EL (cell line): ENCODE measurements at regions not wholly inside any gene's neighbourhood (a gene's known extent, or its start where the extent isn't known, plus 50 kb on each side); places are given as distances from the start of the nearest gene placed in this dataset.

Experiments used
- DNase-seq: peaks from one replicate; pipeline ENCODE4 v3.0.0-alpha.2; 2016

DNA sequence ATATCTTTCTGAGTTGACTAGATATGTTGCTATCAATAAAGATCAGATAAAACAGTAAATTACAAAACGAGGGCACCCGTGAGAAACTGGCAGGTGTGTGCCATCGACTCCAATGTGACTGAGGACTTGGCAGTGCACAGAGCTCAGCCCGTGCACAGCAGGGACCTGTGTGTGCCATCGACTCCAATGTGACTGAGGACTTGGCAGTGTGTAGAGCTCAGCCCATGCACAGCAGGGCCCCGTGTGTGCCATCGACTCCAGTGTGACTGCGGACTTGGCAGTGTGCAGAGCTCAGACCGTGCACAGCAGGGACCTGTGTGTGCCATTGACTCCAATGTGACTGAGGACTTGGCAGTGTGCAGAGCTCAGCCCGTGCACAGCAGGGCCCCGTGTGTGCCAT is 347.2 kb upstream of the B3GAT1 start:
- DNase-seq: no peak

DNA sequence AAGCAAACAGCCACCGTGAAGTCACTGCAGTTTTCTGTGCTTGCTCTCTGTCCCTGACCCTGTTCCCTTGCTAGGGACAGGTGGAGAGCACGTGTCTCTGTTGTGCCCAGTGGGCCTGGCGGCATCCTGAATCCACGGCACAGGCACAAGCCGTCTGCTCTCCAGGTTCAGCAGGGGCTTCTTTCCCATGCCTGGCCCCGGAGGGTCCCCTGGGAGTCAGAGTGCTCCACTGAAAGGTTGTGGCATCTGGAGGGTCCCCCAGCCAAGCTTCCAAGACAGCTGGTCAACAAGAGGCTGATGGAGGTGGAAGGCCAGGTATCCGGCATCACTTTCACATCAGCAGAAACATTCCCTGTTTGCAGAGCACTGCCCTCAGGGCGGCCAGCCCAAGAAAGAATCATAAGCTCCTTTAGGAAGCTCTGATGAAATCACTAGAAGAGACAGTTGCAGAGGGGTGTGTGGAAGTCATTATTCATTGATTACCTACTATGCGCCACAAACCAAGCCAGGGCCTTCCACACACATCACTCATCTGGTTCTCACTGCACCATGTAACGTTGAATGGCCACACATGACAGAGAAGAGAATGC is 346.4 kb upstream of the B3GAT1 start:
- no peak for DNase-seq

DNA sequence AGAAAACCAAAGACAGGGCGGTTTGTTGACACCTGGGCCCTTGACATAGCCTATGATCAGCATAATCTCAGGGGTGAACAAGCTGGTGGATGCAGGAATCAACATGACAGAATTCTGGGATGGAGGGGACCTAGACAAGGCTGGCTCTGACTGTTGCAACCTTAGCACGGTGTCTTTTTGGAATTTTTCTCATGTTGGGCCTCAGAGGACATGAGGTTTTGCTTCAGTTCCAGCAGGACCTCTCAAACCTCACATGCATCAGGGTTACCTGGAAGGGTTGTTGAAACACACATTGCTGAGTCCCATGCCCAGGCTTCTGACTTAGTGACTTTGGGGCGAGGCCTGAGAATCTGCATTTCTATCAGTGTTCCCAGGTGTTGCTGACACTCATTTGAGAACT is 345.6 kb upstream of the B3GAT1 start:
- no peak for DNase-seq

DNA sequence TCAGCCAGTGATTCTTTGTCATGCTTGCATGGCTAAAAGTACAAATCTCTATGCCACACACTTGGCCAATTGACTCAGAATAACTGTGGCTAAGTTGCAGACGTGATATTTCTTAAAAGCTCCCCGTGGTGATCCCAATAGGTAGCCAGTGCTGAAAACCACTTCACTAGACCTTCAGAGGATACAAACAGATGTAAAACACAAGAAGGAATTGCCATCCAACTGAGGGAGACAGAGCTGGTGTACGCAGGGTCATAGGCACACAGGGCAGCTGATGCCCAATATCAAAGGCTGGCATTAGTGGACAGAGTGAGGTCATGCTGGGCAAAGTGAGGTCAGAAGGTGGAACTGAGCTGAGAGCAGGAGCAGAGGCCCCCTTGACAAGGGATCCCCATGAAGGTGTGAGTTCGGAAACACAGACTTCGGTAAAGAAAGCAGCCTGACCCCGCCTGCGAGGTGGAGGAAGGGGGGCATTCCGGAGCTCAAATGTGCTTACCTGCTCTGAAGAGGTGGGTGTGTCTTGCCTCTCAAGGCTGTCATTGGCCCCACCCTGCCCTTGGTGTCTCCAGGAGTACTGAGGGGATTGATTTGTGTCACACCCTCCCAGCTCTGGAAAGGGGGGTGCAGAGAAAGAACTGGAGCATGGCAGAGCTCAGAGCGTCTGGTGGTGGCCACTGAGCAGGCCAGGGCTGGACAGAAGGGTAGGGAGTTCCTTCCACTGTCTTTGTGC is 344.9 kb upstream of the B3GAT1 start:
- DNase-seq: no peak

DNA sequence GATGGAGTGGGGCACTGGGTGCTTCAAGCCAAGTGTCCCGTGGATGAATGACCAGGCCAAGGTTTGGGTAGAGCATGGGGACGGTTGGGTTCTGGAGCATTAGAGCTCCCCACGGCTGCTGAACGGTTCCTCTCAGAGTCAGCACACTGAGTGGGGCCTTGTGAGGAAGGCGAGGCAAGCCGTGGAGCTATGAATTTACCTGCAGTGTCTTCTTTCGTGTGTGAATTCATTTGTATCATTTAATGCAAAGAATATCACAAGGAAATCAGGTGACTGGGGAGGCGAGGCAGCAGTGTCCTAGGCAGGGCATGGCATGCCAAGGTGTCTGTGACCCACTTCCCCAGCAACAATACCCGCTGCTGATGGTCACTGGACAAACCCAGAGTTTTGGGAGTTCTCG is 343.5 kb upstream of the B3GAT1 start:
- DNase-seq: no peak

DNA sequence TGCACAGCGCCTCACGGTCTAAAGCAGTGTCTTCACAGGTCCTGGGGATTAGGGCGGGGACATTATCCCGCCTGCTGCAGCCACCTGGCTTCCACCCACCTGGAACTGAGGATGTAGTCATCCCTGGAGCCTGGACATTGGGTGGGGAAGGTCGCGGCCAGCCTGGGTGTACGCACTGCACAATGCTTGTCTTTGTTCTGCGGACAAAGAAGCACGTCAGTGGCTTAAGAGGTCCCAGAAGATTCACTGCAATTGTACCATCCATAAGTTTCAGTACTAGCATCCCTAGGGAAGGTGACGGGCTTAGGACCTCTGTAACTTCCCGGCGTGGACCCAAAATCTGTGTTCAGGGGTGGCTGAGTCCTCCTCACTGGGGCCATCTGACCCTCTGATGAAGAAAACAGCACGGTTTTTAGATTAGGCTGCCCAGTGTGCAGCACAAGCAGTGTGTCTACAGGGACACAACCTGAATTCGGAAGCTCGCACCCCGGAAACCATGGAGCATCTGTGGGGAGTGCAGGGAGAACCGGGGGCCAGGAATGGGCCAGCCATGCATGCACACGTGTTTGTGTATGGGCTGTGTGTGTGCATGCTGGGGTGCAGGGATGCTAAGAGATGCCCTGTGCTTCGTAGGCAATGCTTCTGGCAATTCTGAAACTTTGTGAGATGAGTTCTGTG is 342.6 kb upstream of the B3GAT1 start:
- DNase-seq: no peak

DNA sequence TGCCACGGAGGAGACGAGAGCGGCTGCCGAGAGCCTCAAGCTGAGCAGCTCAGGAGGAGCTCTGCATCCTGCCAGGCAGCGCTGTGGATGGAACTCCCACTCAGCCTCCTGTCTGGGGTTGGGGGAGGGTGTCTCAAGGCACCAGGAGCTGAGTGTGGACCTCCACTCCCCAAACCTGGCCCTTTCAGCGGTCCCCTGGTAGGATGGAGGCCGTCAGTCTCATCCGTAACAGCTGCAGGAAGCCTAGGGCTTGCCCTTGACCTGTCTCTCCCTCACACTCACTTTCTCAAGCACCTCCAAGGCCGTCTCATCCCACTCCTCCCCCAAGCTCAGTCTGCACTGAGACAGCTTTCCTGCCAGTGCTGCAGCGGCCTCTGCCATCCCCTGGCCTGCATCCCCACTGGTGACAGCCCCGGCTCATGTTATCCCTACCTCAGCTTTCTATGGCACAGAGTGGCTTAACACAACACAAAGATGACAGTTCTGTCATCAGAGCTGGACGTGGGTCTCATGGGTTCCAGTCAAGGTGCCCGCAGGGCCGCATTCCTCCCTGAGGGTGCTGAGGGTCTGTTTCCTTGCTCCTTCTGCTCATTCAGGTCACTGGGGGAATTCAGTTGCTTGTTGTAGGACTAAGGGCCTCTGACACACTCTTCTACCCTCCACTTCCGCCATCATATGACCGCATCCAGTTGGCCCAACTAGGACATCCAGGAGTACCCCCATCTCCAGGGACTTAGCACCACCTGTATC is 341.9 kb upstream of the B3GAT1 start:
- DNase-seq: no peak

DNA sequence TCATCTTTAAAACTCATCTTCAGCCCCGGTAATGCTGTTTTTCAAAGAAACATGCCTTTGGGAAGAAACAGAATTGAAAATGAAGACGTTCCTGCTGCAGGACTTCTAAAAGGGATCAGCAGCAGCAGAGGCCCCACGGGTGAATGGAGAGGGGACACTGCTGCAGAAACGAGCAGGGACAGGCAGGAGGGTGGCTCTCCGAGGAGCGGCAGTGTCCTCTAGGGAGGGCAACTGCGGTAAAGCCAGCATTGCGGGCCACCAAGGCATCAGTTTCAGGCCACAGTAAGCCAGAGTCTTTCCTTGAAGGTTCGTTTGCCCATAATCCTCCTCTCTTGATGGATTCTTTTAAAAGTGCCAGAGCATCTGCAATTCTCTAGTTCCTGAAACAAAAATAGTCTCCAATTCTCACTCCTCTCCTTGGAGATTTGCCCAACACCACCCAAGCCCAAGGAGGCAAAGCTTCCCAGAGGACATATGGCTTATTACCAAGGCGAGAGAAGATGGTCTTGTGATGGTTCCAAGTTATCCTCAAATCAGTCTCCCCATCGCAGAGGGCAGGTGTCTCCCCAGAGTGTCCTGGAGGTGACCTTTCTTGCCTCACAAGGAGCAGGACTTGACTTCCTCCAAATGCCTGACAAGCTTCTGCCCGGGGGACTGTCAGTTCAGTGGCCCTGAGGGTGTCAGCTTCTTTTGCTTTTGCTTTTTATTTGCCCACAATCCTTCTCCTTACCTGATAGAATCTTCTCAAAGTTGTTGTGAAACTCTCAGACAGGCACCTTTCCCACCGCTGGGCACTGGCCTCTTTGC is 341.1 kb upstream of the B3GAT1 start:
- no peak for DNase-seq

DNA sequence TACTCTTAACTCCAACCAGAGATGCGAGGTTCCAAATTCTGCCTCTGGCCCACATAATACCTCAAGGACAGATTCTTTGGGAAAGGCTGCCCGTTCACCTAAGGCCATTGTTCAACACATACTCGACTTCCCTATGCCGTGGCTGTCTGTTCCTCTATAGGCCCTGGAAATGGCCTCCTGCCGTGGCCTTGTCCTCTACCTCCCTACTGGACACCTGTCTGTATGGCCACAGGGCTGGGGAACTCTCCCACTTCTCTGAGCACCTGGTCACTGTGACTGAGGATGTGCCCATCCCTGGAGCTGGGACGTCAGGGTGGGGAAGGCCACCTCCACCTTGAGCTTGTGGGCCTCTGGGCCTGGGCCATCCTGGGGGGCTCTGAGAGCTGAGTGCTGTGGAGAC is 340.5 kb upstream of the B3GAT1 start:
- no peak for DNase-seq

DNA sequence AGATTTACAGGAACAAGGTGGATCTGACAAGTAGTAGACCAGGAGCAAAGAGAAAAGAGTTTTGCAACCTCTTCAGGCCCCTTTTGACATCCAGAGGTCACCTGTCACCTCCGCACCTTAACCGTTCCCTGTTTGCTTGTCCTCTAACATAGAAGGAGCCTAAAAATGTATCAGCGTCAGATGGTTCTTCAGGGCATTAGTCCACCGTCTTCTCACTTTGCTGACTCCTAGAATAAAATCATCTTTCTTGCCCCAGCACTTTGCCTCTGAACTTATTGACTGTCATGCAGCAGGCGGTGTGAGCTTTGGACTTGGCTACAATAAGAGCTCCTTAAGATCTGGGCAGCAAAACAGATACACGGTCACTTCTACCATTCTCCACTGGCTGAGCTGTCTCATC is 339.7 kb upstream of the B3GAT1 start:
- no peak for DNase-seq

DNA sequence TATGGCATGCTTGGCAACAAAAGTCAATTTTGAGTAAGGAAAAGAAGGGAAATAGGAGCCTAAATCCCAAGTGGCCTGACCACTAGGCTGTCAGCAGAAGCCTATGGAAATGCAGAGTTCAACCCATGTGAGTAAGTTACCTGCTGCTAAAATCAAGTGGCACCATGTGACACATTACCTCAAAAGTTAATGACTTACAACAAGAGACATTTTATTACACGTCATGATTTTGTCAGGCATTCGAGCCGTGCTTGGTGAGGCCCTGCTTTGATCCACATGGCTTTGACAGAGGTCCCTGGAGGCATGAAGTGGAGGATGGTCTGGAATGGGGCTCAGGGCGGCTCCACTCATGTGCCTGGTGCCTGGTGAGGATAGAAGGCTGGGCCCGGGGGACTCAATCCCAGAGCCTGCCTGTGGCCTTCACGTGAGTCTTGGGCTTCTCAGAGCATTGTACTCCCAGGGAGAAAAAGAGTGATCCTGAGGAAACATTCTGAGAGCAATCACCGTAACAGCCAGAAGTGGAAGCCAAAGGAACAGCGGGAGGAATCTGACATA is 339.1 kb upstream of the B3GAT1 start:
- no peak for DNase-seq

DNA sequence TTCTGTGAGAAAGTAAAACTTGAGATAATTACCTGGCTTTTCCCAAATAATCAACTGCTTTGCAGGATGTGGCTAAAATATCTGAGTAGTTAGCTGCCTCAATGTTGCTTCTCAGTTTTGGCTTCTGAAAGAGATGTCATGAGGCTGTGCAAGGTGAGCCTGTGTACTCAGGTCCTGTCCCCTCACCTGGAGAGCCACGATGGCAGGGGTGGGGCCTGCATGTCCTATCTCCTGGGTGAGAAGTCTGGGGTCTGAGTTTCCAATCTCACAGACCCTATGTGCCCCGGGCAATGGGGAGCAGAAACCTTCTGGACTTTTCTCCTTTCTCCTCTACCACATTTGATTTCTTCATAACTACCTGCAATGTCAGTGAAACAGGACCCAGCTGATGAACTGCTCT is 338.6 kb upstream of the B3GAT1 start:
- no peak for DNase-seq

DNA sequence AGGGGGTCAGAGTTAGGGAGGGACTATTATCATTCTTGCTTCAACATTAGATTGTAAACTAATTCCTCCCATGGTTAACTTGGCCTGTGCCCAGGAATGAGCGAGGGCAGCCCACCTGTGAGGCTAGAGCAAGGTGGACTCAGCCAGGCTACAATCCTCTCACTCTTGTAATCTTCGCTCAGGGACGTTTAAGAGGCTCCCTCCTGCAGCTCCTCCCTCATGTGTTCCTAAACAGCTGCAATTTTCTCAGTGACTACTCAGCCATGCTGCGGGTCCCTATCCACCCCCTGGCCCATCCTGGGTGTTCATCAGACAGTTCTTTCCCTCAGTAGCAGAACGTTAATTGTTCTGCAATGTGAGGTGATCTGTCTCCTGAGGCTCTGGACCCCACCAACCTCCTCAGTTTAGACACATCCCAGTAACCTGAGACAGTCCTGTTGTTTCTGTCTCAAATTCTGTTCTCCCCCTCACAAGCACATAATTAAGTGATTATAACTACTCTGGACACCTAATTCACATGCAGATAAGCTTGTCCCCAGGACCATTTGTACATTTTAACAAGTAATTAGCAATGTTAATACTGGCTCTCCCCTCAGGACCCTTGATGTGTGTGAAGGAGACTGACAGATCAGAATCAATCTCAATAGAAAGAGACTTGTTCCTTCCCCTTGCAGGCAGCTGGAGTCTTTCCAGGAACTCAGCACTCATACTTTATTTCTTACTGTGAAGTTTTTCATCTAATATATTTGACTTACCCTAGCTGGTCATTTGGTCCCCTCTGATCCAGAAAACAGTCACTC is 337.2 kb upstream of the B3GAT1 start:
- DNase-seq: no peak

DNA sequence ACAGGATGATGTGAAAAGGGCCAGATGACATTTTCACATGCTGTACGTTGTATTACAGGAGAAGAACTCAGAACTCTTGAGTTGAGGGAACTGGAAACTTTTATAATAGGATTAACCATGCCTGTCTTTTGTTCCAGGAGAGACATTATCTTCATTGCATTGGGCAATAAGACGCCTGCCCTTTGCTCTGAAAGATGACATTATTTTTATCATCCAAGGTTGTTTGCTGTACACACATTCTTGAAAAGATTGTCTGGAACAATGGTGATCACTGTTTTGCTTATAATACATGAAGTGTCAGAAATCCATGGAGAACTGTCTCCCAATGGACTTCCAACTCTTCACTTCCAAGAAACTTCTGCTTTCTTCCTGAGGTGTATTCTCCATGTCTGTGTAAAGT is 334.6 kb upstream of the B3GAT1 start:
- DNase-seq: no peak

DNA sequence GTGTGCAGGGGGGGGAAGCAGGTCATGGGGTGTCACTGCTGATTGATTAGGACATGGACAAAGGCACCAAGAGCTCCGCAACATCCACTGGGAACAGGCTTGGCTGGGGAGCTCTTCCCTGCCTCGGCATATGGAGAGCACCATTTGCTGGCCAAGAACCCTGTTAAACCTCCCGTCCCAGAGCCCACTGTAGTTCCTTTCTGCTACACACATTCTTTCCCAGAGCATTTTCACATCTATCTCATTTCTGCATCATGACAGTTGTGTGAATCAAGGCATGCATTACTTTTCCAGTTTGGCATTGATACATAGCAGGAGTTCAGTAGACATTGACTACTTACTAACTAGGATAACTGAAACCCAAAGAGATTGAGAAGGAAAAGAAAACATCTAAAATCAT is 333.4 kb upstream of the B3GAT1 start:
- DNase-seq: no peak

DNA sequence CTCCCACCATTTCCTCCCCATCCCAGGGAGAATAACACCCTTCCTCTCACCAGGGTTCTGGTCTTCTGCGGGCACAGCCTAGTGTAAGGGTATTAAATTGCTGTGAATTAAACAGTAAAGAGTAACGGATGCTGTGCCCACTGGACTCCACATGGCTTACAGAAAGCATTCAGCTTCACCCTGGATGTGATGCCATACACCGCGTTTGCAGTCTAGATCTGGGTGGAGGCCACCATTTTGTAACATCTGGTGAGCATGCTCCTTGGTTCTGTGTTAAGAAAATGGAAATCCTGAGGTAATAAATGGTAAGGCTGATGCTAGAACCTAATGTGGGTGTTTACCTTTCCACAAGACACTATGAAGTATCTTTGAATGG is 331.8 kb upstream of the B3GAT1 start:
- DNase-seq: no peak

DNA sequence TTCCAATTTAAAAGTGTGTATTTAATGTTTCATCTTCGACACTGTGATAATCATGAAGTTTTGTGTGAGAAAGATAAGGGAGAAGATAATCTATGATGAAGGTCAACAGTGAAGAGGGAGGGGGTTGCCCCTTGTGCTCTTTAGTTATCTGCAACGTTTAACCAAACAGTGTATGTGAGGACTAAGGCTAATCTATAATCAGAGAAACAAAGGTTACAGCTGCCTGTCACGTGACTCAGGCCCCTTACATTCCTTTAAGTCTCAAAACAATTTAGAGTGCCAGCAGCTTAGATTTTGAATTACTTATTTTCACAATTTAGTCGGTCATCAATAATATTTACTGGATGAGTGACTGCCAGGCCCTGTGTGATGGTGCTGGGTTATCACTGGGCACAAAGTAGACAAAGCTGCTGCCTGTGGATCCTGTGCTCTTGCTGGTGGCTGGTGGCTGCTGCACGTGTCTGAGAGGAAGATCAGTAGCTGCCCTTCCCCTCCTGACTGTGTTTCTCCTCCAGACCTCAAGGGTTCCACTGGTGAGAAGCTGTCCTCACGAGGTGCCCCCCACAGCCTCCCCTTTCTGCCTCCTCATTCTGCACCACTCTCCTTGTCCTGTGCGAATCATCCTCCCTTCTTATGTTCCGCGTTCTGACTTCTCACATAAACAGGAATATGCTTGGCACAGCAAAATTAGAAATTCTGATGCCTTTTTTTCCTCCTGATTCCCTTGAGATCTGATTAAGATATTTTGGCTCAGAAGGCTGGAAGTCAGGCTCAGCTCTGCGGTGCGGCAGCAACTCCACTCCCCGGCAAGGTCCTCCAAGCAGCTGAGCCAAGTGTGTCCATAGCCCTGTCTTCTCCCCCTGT is 331.1 kb upstream of the B3GAT1 start:
- no peak for DNase-seq

DNA sequence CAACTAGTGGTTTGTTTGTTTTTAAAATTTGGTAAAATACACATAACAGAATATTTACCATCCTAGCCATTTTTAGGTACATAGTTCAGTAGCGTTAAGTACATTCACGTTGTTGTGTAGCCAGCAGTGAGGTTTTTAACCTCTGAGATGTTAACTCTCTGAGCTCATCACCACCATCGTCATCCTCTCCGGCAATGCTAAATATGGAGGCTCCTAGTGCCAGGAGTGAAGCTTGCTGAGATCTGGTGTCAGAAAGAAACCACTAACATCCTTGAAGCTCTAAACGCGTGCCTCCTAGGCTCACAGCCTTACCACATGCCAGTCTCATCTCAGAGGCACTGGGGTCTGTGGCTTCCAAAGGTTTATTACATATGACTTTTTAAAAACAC is 330.2 kb upstream of the B3GAT1 start:
- DNase-seq: no peak

DNA sequence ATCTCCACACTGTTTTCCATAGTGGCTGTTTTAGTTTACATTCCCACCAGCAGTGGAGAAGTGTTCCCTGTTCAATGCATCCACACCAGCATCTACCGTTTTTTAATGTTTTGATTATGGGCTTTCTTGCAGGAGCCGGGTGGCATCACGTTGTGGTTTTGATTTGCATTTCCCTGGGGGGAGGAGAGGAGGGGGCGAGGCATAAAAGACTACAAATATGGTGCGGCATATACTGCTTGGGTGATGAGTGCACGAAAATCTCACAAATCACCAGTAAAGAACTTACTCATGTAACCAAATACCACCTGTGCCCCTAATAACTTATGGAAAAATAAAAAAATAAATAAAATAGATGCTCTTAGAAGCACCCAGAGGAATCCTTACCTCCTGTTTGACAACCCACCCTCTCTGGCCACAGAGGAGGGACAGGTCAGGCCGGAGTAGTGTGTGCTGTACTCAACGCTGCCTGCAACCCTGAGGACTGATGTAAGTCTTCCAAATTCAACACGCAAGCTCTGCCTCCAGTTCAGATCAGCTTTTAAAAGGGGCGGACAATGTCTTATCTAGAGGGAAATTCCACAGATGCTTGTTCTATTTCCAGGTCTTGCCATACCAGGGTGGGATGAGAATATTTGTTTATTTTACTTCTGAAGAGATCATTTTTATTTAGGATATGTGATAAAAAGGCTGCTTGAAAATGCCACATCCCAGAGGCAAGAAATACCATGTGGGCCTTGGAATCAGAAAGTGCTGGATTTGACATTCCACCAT is 329.6 kb upstream of the B3GAT1 start:
- DNase-seq: no peak
